HG02759 (cell line): ENCODE measurements at regions not wholly inside any gene's neighbourhood (a gene's known extent, or its start where the extent isn't known, plus 50 kb on each side); places are given as distances from the start of the nearest gene placed in this dataset.
"Not testable (repeated sequence)": the region's sequence is repeated elsewhere in the genome, so short reads cannot be mapped to it uniquely, and the experiment has no call there.

Experiments used
- ATAC-seq: cut with Tn5 transposase; IDR thresholded peaks from one replicate; pipeline ENCODE4 v1.9.1; 2021; ENCODE audit warnings: mild to moderate bottlenecking, moderate library complexity; ENCODE audit not compliant: unreplicated experiment

DNA sequence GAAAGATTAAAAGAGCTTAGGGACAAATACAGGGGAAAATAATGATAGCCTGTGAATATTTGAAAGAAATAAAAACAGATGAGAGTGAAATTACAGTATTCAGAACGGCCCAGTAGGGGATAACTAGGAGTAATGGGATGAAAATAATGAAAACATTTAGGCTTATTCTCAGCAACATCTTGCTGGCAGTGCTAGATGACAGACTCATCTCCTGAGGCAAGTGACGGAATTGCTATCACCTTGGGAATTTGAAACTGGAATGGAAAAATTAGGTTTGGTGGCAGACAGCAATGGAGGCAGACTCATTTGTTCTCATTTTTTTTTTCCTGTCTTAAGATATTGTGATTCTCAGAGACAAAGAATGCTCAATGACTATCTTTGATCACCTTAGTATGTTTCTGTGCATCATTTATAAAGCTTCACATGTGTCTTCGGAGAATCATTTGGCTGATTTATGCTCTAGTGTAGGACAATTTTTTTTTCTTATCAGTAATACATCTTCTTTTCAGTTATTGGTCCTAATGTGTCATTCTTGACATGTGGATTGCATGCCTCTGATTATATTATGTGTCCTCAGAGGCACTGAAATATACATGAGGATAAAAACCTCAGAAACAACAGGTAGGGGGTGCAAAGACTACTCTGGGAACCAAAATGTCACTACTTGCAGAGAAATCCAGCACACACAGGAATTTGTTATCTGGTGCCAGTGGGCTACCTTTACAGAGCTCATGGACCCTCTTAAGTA lies 711.7 kb downstream of the EDEM1 start:
- ATAC-seq, result no peak

DNA sequence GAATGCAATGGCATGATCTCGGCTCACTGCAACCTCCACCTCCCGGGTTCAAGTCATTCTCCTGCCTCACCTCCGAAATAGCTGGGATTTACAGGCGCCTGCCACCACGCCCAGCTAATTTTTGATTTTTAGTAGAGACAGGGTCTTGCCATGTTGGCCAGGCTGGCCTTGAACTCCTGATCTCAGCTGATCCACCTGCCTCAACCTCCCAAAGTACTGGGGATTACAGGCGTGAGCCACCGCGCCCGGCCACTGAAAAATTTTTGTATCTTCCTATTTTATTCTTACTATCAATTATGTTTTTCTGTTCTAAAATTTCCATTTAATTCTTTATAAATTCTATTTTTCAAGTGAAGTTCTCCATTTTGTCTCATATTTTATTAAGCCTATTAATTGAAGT lies 730.4 kb downstream of the EDEM1 start:
- no peak for ATAC-seq

DNA sequence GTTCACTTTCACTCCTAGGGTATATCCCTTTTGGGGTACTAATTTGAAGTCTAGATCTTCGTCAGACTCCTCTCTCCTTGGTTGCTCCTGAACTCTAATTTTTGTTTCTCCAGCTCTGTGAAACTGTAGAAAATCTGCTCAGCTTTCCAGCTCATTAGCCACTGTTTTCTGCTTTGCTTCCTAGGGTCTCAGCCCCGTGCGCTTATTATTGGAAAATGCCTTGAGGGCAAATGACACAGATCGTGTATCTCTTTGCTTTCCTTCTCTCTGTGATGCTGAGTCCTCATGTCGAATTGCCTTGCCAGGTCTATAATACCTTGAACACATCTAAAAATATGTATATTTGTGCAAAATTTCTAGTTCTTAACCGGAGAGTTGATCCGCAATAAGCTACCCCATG lies 731.1 kb downstream of the EDEM1 start:
- ATAC-seq, result no peak

DNA sequence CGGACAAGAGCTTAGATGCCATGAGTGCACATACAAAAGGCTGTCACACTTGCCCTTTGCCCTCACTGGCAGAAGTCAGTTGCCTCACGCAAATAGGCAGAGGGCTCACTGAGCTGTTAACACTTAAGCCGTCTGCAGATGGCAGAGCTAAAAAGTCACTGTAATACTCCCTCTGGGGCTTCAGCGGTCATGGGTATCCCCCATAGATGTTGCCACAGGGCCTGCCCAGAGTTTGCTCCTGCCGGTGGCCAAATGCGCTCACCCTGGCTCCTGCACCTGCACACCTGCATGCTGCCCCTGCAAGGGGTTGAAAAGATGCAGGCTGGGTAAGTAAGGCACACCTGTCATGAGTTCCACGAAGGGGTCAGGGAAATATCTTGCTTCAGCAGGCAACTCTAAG lies 741.5 kb downstream of the EDEM1 start:
- ATAC-seq, result no peak

DNA sequence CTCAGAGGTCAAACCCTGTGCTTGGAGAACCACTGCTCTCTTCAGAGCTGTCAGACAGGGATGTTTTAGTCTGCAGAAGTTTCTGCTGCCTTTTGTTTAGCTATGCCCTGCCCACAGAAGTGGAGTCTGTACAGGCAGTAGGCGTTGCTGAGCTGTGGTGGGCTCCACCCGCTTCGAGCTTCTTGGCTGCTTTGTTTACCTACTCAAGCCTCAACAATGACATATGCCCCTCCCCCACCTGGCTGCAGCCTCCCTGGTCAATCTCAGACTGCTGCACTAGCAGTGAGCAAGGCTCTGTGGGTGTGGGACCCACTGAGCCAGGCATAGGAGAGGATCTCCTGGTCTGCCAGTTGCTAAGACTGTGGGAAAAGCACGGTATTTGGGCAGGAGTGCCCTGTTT lies 756.6 kb downstream of the EDEM1 start:
- not testable (repeated sequence) for ATAC-seq

DNA sequence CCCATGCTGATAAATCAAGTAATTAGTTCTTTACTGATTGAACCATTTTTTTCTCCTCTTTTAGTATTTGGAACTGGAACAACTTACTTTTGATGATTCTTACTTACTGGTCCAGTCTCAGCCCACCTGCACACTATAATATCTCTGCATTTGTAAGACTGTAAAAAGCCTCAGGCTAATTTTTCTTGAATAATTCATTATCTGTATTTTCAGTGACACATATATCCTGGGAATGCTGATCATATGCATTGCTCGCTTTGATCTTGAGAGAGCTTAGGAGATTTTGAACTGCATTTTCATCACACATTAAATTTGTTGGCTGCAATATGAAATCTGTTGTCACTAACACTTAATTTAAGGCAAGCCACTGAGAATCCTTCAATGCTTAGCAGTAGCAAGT lies 760.6 kb downstream of the EDEM1 start:
- no peak for ATAC-seq

DNA sequence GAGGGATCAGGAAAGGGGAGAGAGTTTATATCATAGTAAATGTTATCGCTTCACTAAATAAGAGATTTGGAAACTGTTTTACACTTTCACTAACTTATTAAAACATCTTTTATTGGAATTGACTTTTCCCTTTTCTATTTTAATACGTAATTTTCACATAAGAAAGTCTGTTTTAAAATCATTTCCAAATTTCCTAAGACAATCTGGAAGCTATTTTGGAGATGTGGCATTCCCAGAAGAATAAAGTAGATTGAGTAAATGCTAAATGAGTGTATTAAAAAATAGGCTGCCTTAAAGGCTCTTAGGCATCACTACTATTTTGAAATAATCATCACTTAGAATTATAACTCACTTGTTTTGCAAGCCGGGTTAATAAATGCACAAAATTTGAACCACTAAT lies 763.5 kb downstream of the EDEM1 start:
- no peak for ATAC-seq

DNA sequence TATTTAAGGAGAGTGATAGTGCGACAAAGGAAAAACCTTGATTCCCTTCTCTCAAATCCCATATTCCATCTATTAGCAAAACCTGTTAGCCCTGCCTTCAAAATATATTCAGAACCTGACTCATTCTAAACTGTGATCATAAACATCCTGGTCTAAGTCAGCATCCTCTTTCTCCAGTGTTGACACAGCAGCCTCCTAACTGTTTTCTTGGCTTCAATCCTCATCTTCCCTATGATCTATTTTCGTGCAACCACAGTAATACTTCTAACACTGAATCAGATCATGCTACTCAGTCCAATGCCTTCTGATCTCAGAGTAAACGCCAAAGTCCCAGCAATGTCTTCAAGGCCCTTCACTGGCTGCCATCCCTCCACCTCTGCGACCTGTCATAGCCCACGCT lies 785.1 kb downstream of the EDEM1 start:
- no peak for ATAC-seq

DNA sequence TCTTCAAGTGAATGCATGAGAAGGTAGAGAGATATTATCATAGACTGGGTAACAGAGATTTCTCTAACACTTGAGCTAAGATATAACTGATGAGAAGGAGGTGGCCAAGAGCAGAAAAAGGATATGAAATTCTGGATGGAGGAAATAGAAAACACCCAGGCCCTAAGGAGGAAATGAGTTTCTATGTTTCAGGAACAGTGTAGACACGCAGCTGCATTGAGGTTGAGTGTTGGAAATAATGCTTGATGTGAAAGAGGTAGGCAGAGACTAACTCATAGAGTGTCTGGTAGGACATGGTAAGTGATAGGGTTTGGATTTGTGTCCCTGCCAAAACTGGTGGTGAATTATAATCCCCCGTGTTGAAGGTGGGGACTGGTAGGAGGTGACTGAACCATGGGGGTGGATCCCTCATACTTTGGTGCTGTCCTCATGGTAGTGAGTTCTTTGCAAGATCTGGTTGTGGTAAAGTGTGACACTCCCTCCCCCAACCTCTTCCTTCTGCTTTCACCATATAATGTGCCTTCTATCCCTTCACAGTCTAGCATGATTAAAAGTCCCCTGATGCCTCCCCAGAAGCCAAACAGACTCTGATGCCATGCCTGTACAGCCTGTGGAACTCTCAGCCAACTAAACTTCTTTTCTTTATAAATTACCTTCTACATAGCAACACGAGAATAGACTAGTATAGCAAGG lies 787.3 kb downstream of the EDEM1 start:
- no peak for ATAC-seq

DNA sequence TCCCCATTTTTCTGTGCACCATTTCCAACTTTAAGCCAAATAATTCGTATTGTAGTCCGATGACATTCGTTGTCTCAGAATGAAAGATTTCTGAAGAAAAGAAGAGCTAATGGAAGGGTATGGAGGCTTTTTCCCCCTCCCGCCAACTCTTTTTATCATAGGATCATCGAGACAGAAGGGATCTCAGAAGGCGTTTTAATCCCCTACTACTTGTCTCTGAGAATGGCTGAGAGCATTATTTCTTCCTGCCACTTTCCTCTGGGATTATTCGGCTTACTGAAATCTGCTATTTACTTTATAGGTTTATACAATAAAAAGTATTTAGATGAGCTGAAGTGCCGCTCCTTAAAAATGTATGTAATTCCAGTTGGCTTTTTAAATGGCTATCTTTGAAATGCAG lies 789.8 kb downstream of the EDEM1 start:
- ATAC-seq, result no peak

DNA sequence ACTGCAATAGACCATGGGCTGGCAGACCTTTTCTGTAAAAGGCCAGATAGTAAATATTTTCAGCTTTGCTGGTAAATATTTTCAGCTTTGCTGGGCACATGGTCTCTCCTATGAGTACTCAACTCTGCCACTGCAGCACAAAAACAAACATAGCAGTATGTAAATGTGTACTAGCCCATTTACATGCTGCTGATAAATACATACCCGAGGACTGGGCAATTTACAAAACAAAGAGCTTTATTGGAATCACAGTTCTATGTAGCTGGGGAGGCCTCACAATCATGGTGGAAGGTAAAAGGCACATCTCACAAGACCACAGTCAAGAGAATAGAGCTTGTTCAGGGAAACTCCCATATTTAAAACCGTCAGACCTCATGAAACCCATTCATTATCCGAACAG lies 793.0 kb downstream of the EDEM1 start:
- no peak for ATAC-seq

DNA sequence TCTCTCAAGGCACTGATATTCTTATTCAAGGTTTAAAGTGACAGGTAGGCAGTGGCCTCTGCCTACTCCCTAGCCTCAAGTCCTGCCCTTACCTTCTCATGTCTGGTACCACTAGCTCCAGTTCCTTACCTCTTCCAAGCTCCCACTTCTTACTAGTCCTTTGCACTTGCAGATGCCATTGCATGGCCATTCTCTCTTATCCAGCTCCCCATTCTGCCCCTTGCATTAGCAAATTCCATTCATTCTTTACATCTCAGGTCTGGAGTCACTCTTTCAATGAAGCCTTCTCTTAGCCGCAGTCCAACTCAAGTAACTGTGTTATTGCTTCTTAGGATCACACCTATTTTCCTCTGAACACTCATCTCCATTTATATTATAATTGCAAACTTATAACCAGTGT lies 807.1 kb downstream of the EDEM1 start:
- ATAC-seq, result no peak

DNA sequence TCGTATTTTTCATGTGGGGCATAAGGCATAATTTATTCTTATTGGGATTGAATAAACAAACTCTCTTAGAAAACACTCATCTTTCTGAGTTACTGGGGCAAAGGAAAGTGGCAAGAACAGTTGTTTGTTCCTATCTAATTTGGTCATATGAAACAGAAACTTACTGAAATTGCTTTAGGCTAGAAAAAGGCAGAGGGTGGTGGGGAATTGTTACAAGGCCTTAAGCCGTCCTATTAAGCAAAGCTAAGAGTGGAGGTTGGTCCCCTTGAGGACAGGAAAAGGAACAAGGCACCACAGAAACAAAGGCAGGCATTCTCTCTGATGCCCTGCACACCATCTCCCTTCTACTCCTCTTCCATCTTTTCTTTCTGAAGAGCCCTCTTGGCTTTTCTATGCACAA lies 830.9 kb downstream of the EDEM1 start:
- ATAC-seq, result no peak

DNA sequence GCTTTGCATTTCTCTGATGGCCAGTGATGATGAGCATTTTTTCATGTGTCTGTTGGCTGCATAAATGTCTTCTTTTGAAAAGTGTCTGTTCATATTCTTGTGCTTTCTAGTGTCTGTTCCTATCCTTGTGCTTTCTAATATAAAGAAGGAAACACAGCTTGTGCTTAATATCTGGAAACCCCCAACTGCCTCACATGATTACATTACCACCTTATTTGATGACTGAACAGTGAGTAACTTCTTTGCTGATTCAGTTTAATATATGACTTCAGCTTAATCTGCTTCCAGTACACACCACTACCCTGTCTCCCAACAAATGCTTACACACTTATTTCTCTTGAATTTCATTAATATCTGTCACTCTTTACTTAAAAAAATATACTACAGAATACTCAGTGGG lies 835.1 kb downstream of the EDEM1 start:
- ATAC-seq, result no peak

DNA sequence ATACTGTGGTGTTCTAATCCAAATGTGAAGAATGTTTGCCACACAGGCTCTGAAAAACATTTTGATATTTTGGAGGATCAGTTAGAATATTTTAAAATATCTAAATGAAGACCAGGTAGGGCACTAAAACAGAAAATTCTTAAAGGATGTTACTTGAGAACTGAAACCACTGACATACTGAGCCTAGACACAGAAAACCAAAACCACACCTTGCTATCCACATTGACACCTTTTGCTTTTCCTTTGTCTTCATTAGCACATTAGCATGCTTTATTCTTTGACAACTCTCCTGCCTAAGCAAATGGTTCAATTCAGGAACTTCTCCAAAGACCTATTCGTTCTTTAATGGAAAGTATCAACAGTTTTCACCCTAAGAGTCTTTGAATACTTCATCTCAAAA lies 835.9 kb upstream of the GRM7 start:
- no peak for ATAC-seq

DNA sequence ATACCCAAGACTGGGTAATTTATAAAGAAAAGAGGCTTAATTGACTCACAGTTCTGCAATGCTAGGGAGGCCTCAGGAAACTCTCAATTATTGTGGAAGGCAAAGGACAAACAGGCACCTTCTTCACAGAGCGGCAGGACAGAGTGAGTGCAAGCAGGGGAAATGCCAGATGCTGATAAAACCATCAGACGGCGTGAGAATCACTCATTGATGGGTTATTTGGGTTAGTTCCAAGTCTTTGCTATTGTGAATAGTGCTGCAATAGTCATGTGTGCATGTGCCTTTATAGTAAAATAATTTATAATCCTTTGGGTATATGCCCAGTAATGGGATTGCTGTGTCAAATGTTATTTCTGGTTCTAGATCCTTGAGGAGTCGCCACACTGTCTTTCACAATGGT lies 830.3 kb upstream of the GRM7 start:
- not testable (repeated sequence) for ATAC-seq

DNA sequence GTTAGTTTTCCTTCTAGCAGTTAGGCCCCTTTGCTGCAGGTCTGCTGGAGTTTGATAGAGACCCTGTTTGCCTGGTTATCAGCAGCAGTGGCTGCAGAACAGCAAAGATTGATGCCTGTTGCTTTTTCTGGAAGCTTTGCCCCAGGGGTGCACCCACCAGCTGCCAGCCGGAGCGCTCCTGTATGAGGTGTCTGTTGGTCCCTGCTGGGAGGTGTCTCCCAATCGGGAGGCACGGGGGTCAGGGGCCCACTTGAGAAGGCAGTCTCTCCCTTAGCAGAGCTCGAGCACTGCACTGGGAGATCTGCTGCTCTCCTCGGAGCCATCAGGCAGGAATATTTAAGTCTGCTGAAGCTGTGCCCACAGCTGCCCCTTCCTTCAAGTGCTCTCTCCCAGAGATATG lies 825.3 kb upstream of the GRM7 start:
- ATAC-seq, result no peak

DNA sequence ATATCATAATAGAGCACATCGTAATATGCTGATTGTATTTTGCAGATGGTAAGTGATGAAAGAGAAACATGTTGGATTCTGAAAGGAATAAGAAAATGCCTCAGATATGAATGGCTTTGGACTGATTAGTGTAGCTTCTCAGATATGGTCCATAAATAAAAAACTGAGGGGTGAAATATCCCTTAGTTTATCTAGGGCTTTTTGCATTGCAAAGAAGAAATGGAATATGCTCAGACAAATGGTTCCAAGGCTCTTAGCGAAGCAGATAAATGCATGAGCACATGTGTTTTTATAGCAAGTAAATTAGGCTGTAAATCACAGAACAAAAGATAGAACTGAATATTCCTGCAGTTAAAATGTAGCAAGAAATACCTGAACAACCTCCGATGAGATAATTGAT lies 820.9 kb upstream of the GRM7 start:
- ATAC-seq, result no peak

DNA sequence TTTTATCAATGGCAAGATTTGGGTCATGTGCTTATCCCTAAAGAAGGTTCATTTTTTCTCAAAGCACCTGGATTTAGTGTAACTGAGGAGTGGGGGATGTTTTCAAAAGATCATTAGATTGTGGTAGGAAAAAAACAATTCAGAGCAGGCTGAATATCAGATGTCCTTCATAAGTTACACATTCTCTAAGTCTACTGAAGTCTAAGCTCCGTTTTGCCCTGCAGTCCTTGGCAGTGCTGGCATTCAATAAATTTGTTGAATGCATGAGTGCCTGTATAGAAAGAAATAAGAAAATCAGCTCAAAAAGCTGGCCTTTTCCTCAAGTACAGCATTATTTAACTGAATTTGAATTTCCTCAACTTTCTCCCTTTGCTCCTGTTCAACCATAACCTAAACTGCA lies 819.0 kb upstream of the GRM7 start:
- no peak for ATAC-seq

DNA sequence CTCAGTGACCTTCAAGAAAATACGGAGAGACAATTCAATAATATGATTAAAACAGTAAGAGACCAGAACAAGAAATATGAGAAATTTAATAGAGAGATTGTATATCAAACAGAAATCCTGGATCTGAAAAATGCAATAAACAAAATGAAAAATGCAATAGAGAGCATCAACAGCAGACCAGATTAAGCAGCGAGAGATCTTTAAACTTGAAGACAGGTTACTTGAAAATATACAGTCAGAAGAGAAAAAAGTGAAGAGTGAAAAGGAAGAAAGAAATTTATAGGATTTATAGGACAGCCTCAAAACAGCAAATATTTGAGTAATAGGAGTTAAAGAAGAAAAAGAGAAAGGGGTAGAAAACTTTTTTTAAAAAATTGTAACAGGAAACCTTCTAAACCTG lies 813.9 kb upstream of the GRM7 start:
- ATAC-seq, result no peak

DNA sequence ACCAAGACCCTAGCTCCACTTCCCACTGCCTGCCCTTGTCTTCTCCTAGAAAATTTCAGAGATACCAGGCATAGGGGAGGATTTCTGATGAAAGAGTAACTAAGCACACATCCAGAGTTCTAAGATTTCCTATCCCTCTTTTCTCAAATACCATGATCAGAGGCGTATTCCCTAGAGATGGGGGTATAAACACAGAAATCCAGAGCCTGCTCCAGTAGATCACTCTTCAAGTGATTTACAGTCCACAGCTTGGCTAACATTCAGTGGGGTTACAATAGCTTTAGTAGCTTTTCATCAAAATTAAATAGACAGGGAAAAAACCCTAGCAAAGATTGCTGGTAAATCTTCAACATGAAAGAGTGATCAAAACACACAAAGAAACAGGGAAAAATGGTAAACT lies 800.7 kb upstream of the GRM7 start:
- no peak for ATAC-seq

DNA sequence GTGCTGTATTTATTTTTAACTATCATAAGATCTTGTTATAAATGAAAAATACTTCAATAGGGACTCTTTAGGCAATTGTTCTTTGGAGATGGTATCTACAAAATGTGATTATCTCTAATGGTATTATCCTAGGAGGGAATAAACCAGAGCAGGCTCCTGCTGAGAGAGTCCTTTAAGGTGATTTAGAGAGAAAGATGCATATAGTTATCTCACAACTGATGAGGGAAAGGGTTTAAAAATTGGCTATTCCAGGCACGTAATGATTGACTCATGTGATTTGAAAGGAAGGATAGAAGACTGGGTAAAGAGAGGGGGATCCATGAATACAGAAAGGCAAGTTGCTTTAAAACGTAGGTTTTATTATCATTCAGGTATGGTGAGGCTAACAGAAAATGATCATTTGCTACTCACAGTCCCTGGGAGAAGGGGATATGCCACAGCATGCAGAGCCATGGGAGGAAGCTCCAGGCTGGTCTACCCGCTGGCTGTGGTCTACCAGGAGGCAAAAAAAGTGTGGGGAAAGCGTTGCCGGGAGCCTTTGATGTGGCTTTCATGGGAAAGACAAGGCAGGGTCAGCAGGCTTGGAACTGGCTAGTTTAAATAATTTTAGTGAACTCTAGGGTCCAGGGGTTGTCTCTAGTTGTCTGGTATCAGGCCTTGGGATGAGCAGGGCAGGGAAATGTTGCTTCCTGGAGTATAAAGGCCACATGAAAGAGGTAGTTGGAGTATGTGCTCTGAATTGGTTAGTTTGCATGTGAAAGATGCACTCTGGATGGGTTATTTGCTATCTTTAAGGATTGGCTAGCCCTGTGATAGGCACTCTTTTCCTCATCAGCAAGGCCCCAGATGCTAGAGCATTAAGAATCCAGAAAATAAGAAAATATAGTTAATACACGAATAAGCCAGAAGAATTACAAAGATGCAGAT lies 798.4 kb upstream of the GRM7 start:
- no peak for ATAC-seq
